ENCODE measurements at regions not wholly inside any gene's neighbourhood (a gene's known extent, or its start where the extent isn't known, plus 50 kb on each side); places are given as distances from the start of the nearest gene placed in this dataset.

- Histone ChIP-seq H3K4me3 (no peak overlapping the region), H3K36me3 (no peaks in the 10 kb centered on the region), H3K9me3 (no peaks in the 10 kb centered on the region), H3K4me1 (no peaks in the 10 kb centered on the region), H3K27me3 (no peaks in the 10 kb centered on the region), H3K27ac (no peak overlapping the region)
- in situ Hi-C loops (cut with MboI; ENCODE audit: low sequenced_read_pairs in 4 of 4), result no loop called here
- DNase-seq (no peak), ATAC-seq (no peak)
- intact Hi-C loops (cut with DNase I; ENCODE audit: low total_unique reads), result no loop called here
- TF ChIP-seq POLR2A (IDR thresholded peaks at IDR 0.05), result no peak
- TF ChIP-seq CTCF (IDR thresholded peaks at IDR 0.05 in 4 of 5, conservative IDR thresholded peaks at IDR 0.05 in 1 of 5), result no peak
Measured at GRCh38 chr4:157564771-157565170, 344.2 kb downstream of the GRIA2 start.

GRCh38 chr4:157564218-157564617 is 343.7 kb downstream of the GRIA2 start:
- H3K27me3 ChIP-seq, result no peaks in the 10 kb centered on the region
- H3K4me1 ChIP-seq, result no peaks in the 10 kb centered on the region
- DNase-seq, result no peak
- no peaks in the 10 kb centered on the region for H3K36me3 ChIP-seq
- intact Hi-C loops (cut with DNase I; ENCODE audit: low total_unique reads) (no loop called here), in situ Hi-C loops (cut with MboI; ENCODE audit: low sequenced_read_pairs in 4 of 4) (no loop called here)
- ATAC-seq, result no peak
- no peak overlapping the region for H3K27ac ChIP-seq
- no peak for TF ChIP-seq POLR2A (IDR thresholded peaks at IDR 0.05)
- no peak for TF ChIP-seq CTCF (IDR thresholded peaks at IDR 0.05 in 4 of 5, conservative IDR thresholded peaks at IDR 0.05 in 1 of 5)
- H3K9me3 ChIP-seq, result no peaks in the 10 kb centered on the region
- no peak overlapping the region for H3K4me3 ChIP-seq

- no peak overlapping the region for H3K27ac ChIP-seq
- TF ChIP-seq CTCF (IDR thresholded peaks at IDR 0.05 in 4 of 5, conservative IDR thresholded peaks at IDR 0.05 in 1 of 5) (no peak), POLR2A (IDR thresholded peaks at IDR 0.05) (no peak)
- in situ Hi-C loops (cut with MboI; ENCODE audit: low sequenced_read_pairs in 4 of 4), result no loop called here
- no peak overlapping the region for H3K4me3 ChIP-seq
- H3K36me3 ChIP-seq, result no peaks in the 10 kb centered on the region
- H3K4me1 ChIP-seq, result no peaks in the 10 kb centered on the region
- intact Hi-C loops (cut with DNase I; ENCODE audit: low total_unique reads), result no loop called here
- no peaks in the 10 kb centered on the region for H3K9me3 ChIP-seq
- DNase-seq (no peak), ATAC-seq (no peak)
- H3K27me3 ChIP-seq, result no peaks in the 10 kb centered on the region
Measured at GRCh38 chr4:157558016-157558415, 337.5 kb downstream of the GRIA2 start.

GRCh38 chr4:157550028-157550427 is 329.5 kb downstream of the GRIA2 start:
- Histone ChIP-seq H3K27me3 (no peaks in the 10 kb centered on the region), H3K4me3 (no peak overlapping the region), H3K36me3 (no peaks in the 10 kb centered on the region), H3K4me1 (no peaks in the 10 kb centered on the region), H3K9me3 (no peaks in the 10 kb centered on the region), H3K27ac (no peak overlapping the region)
- intact Hi-C loops (cut with DNase I; ENCODE audit: low total_unique reads), result no loop called here
- no peak for ATAC-seq
- no peak for TF ChIP-seq POLR2A (IDR thresholded peaks at IDR 0.05)
- DNase-seq, result no peak
- in situ Hi-C loops (cut with MboI; ENCODE audit: low sequenced_read_pairs in 4 of 4), result no loop called here

GRCh38 chr4:157527954-157528353 is 307.4 kb downstream of the GRIA2 start:
- no peaks in the 10 kb centered on the region for H3K4me1 ChIP-seq
- in situ Hi-C loops (cut with MboI; ENCODE audit: low sequenced_read_pairs in 4 of 4) (no loop called here), intact Hi-C loops (cut with DNase I; ENCODE audit: low total_unique reads) (no loop called here)
- H3K36me3 ChIP-seq, result no peaks in the 10 kb centered on the region
- no peaks in the 10 kb centered on the region for H3K9me3 ChIP-seq
- no peaks in the 10 kb centered on the region for H3K27me3 ChIP-seq
- no peak overlapping the region for H3K4me3 ChIP-seq
- no peak for TF ChIP-seq POLR2A (IDR thresholded peaks at IDR 0.05)
- TF ChIP-seq CTCF (IDR thresholded peaks at IDR 0.05 in 4 of 5, conservative IDR thresholded peaks at IDR 0.05 in 1 of 5), result no peak
- ATAC-seq, result no peak
- H3K27ac ChIP-seq, result no peak overlapping the region
- DNase-seq, result no peak
